Activated B cell treated with CpG ODN at 0.5 μM for 24 hours (primary cell): ENCODE measurements at regions not wholly inside any gene's neighbourhood (a gene's known extent, or its start where the extent isn't known, plus 50 kb on each side); places are given as distances from the start of the nearest gene placed in this dataset.

Experiments used
- ATAC-seq: fragments of 200-7000 bp; cut with Tn5 transposase; one replicate; pipeline ENCODE4 v1.10.0; 2021; ENCODE audit warnings: low read depth, mild to moderate bottlenecking, moderate library complexity
- CTCF ChIA-PET: fragments of 350-600 bp; sonication (Branson Sonifier 250); formaldehyde crosslinking; loops from one replicate; lab custom pipeline; 2021; ENCODE audit warnings: antibody characterized with exemption; lab: Charles Lee
- POLR2A ChIA-PET: fragments of 350-600 bp; sonication (Branson Sonifier 250); formaldehyde crosslinking; loops from one replicate; lab custom pipeline; 2021; ENCODE audit warnings: antibody characterized with exemption; lab: Charles Lee
- DNase-seq: peaks from one replicate; pipeline ENCODE4 v3.0.0; 2022
- H3K27ac Mint-ChIP-seq: one replicate; pipeline ENCODE4 v1.8.0; 2020; ENCODE audit warnings: mixed read lengths
- H3K27me3 Mint-ChIP-seq: one replicate; pipeline ENCODE4 v1.8.0; 2021; ENCODE audit warnings: mixed read lengths
- H3K36me3 Mint-ChIP-seq: one replicate; pipeline ENCODE4 v1.8.0; 2021; ENCODE audit warnings: low read depth, mixed read lengths
- H3K4me1 Mint-ChIP-seq: one replicate; pipeline ENCODE4 v1.8.0; 2021; ENCODE audit warnings: mixed read lengths
- H3K4me3 Mint-ChIP-seq: one replicate; pipeline ENCODE4 v1.8.0; 2020; ENCODE audit warnings: mild to moderate bottlenecking, mixed read lengths
- H3K9me3 Mint-ChIP-seq: one replicate; pipeline ENCODE4 v1.8.0; 2020; ENCODE audit warnings: mixed read lengths
- intact Hi-C: fragments of 100-400 bp; cut with micrococcal nuclease; formaldehyde crosslinking; loops from one replicate; pipeline ENCODE4 v1.15.1; 2024
- TF ChIP-seq, protein P1 (sequence below): fragments of 200-600 bp; IDR thresholded peaks from one replicate; pipeline ENCODE4 v1.8.0; 2022; ENCODE audit warnings: antibody characterized with exemption, mild to moderate bottlenecking

DNA sequence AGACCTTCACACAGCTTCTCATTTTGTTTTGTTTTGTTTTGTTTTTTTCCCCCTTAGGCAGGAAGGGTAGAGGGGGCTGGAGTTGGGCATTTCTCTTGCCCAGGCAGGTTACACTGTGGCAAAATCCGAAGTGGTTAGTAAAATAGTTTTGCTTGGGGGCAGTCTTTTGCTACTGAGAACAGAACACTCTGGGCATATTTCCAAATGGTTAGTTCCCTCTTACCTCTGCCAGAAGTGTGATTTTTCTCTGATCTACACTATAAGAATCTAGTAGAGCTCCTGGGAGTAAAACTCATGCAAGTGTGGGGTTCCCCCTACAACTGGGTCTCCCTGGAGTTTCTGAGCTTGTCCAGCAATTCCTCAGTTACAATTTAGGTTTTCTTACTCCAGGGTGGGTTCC lies 61.7 kb downstream of the NPS start:
- TF ChIP-seq, protein P1, sequence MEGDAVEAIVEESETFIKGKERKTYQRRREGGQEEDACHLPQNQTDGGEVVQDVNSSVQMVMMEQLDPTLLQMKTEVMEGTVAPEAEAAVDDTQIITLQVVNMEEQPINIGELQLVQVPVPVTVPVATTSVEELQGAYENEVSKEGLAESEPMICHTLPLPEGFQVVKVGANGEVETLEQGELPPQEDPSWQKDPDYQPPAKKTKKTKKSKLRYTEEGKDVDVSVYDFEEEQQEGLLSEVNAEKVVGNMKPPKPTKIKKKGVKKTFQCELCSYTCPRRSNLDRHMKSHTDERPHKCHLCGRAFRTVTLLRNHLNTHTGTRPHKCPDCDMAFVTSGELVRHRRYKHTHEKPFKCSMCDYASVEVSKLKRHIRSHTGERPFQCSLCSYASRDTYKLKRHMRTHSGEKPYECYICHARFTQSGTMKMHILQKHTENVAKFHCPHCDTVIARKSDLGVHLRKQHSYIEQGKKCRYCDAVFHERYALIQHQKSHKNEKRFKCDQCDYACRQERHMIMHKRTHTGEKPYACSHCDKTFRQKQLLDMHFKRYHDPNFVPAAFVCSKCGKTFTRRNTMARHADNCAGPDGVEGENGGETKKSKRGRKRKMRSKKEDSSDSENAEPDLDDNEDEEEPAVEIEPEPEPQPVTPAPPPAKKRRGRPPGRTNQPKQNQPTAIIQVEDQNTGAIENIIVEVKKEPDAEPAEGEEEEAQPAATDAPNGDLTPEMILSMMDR: no peak
- no peak overlapping the region for H3K27ac Mint-ChIP-seq
- no peak overlapping the region for H3K4me3 Mint-ChIP-seq
- no peaks in the 10 kb centered on the region for H3K9me3 Mint-ChIP-seq
- no peaks in the 10 kb centered on the region for H3K36me3 Mint-ChIP-seq
- ATAC-seq (no peak), DNase-seq (no peak)
- intact Hi-C loops: loop anchor here (10.0 kb wide), 1 partner anchor 1276 kb away; no protein-coding TSS in a partner anchor
- CTCF ChIA-PET: no interaction called here
- no peaks in the 10 kb centered on the region for H3K4me1 Mint-ChIP-seq
- POLR2A ChIA-PET: no interaction called here
- no peaks in the 10 kb centered on the region for H3K27me3 Mint-ChIP-seq

DNA sequence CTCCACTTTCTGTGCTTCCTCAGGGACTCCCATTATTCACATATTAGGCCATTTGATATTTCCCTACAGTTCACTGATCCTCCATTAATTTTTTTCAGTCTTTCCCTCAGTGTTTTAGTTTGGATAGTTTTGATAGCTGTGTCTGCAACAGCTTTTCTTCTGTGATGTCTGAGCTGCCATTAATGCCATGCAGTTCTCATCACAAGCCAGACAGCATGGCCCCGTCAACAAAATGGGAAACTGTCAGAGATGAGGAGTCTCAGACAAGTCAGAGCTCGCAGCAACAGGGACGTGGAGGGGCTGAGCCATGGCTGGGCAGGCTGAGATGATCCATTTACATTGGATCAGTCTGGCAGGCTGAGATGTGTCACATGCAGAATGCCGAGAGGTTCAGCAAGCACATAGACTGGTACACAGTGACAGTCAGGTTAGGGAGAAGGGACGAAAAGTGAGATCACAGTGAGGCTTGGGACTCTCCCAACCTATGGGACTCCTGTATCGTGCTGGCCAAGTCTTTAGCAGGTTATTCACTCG lies 65.4 kb downstream of the NPS start:
- Mint-ChIP-seq H3K27ac (no peak overlapping the region), H3K9me3 (no peaks in the 10 kb centered on the region), H3K36me3 (no peaks in the 10 kb centered on the region), H3K4me3 (no peak overlapping the region), H3K4me1 (no peaks in the 10 kb centered on the region), H3K27me3 (no peaks in the 10 kb centered on the region)
- ChIA-PET POLR2A (no interaction called here), CTCF (no interaction called here)
- DNase-seq (no peak), ATAC-seq (no peak)
- intact Hi-C loops: loop anchor here (10.0 kb wide), 1 partner anchor 1280 kb away; no protein-coding TSS in a partner anchor
- TF ChIP-seq, protein P1: no peak

DNA sequence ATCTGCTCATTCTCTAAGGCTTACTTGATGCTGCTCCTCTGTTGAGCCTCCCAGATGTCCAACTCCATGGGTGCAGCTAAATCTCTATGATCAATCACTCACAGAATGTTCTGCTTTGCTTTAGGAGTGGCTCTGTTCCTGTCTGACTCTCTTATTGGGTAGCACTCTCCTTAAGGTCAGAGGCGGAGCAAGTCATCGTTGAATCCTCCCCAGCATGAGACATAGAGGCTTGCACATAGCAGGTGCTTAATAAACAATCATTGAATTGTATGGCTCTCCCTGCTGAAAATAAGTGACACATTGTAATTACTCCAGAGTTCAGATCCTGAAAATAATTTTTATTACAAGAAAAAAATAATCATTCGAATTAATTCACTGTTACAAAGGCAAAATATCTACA lies 69.7 kb downstream of the NPS start:
- no peaks in the 10 kb centered on the region for H3K9me3 Mint-ChIP-seq
- DNase-seq (no peak), ATAC-seq (no peak)
- H3K27ac Mint-ChIP-seq: no peak overlapping the region
- no peaks in the 10 kb centered on the region for H3K27me3 Mint-ChIP-seq
- no peaks in the 10 kb centered on the region for H3K36me3 Mint-ChIP-seq
- intact Hi-C loops: loop anchor here (10.0 kb wide), 1 partner anchor 1284 kb away; no protein-coding TSS in a partner anchor
- no peaks in the 10 kb centered on the region for H3K4me1 Mint-ChIP-seq
- TF ChIP-seq, protein P1: no peak
- ChIA-PET POLR2A (no interaction called here), CTCF (no interaction called here)
- no peak overlapping the region for H3K4me3 Mint-ChIP-seq

DNA sequence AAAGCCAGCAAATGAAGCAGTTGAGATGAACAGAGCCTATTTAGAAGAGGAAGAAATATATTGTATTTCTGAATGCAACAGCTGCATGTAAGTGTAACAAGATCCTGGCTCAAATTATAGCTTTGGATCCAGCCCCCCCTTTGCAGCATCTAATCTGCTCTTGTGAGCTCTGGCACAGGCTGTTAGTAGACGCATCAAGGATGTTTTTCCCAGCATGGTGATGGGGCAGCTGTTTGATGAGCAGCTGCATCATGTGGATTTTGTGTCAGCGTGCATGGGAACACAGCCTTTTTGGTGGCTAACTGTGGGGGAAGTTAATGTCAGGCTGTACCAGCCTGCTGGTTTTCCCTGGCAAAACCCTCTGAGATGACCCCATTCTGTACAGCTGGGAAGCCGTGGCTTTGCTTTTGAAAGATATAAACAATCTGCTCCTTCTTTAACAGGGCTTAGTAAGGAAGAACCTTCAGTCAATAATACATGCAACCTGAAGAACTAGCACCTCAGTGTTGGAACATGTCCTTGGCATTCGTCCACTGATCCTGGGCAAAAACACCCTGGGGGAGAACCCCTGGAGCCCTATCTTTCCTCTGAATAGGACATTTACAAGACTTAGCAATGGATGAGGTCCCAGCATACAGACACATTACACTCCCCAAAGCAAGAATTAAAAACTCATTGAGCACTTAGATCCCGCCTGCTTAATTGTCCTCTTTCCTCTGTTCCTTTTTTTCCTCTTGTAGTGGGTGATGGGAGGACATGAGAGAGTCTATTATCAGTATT lies 70.6 kb downstream of the NPS start:
- no peak for ATAC-seq
- no peaks in the 10 kb centered on the region for H3K9me3 Mint-ChIP-seq
- CTCF ChIA-PET: no interaction called here

DNA sequence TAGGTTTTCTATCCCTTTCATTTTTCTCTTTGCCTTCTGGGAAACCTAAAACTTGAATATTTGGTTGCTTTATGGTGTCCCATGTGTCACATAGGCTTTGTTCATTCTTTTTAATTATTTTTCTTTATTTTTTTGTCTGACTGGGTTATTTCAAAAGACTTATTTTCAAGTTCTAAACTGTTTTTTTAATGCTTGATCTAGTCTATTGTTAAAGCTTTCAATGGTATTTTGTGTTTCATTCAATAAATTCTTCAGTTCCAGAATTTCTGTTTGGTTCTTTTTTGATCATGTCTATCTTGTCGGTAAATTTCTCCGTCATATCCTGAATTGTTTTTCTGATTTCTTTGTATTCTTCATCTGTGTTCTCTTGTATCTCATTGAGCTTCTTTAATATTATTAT lies 86.8 kb downstream of the NPS start:
- TF ChIP-seq, protein P1: no peak
- H3K9me3 Mint-ChIP-seq: peaks cover 22% of the 10 kb centered on the region
- POLR2A ChIA-PET: no interaction called here
- intact Hi-C loops: no loop called here
- no peaks in the 10 kb centered on the region for H3K4me1 Mint-ChIP-seq
- ATAC-seq (no peak), DNase-seq (no peak)
- H3K27ac Mint-ChIP-seq: no peak overlapping the region
- CTCF ChIA-PET: no interaction called here
- no peaks in the 10 kb centered on the region for H3K36me3 Mint-ChIP-seq
- no peak overlapping the region for H3K4me3 Mint-ChIP-seq
- H3K27me3 Mint-ChIP-seq: peaks cover 1% of the 10 kb centered on the region

More for the DNA sequence above, 70.6 kb downstream of the NPS start:
- no peaks in the 10 kb centered on the region for H3K27me3 Mint-ChIP-seq
- H3K4me3 Mint-ChIP-seq: no peak overlapping the region
- TF ChIP-seq, protein P1: no peak
- H3K4me1 Mint-ChIP-seq: no peaks in the 10 kb centered on the region
- POLR2A ChIA-PET: no interaction called here
- intact Hi-C loops: loop anchor here (10.0 kb wide), 1 partner anchor 1285 kb away; no protein-coding TSS in a partner anchor
- DNase-seq: no peak
- no peaks in the 10 kb centered on the region for H3K36me3 Mint-ChIP-seq
- no peak overlapping the region for H3K27ac Mint-ChIP-seq
